Muscle layer of duodenum (tissue), 2 donors: ENCODE measurements at regions not wholly inside any gene's neighbourhood (a gene's known extent, or its start where the extent isn't known, plus 50 kb on each side); places are given as distances from the start of the nearest gene placed in this dataset.
"Not testable (repeated sequence)": the region's sequence is repeated elsewhere in the genome, so short reads cannot be mapped to it uniquely, and the experiment has no call there.

ENCODE experiments used
- H3K27ac ChIP-seq: one replicate; pipeline ENCODE4 v1.7.0; 2013; ENCODE audit warnings: mild to moderate bottlenecking, low read length
- H3K27me3 ChIP-seq: one replicate; pipeline ENCODE4 v1.7.0; 2013; ENCODE audit warnings: low read depth, mild to moderate bottlenecking, control low read depth, low read length
- H3K36me3 ChIP-seq, 2 donors: one replicate each; pipeline ENCODE4 v1.7.0; 2013; ENCODE audit warnings: low read length in 2 of 2, control low read depth in 1 of 2, mild to moderate bottlenecking in 1 of 2; ENCODE audit not compliant: insufficient read depth in 2 of 2, control insufficient read depth in 1 of 2
- H3K4me1 ChIP-seq, 2 donors: one replicate each; pipeline ENCODE4 v1.7.0; 2013; ENCODE audit warnings: low read length in 2 of 2, mild to moderate bottlenecking in 2 of 2, control low read depth in 1 of 2, moderate library complexity in 1 of 2; ENCODE audit not compliant: insufficient read depth in 2 of 2, control insufficient read depth in 1 of 2
- H3K4me3 ChIP-seq, 2 donors: one replicate each; pipeline ENCODE4 v1.7.0; 2013; ENCODE audit warnings: low read length in 2 of 2, low read depth in 1 of 2, mild to moderate bottlenecking in 1 of 2
- H3K9me3 ChIP-seq, 2 donors: one replicate each; pipeline ENCODE4 v1.7.0; 2013; ENCODE audit warnings: low read length in 2 of 2, control low read depth in 1 of 2, mild to moderate bottlenecking in 1 of 2; ENCODE audit not compliant: control insufficient read depth in 1 of 2
- donor health status: healthy.

- H3K27me3 ChIP-seq, H3K9me3 ChIP-seq, H3K4me3 ChIP-seq, H3K36me3 ChIP-seq, H3K4me1 ChIP-seq, H3K27ac ChIP-seq: not testable (repeated sequence)
These were observed 79.2 kb downstream of the PXDC1 start for GRCh38 chr6:3672339-3672738.

DNA sequence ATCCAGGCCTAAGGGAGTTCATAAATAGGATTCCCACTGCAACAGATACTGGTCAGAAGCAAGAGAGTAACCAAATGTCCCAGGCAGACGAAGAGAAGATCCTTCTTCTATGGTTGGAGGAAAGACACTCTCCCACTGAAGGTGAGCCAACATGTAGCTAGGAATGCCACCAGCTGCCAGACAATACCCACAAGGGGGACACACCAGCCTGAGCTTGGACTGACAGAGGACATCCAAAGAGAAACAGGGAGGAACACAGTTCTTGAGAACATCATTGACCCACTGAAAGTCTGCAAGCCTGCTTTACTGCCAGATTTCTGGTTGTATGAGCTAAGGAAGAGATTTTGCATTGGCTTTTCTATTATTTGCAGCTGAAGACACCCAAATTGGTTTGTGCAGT is 80.1 kb downstream of the PXDC1 start:
- Histone ChIP-seq H3K4me3 (no peak overlapping the region), H3K27ac (no peak overlapping the region), H3K36me3 (no peaks in the 10 kb centered on the region), H3K4me1 (no peaks in the 10 kb centered on the region), H3K27me3 (no peaks in the 10 kb centered on the region), H3K9me3 (no peaks in the 10 kb centered on the region)

- Histone ChIP-seq H3K4me1 (peaks cover 0 to 9% of the 10 kb centered on the region in 2 donors), H3K9me3 (no peaks in the 10 kb centered on the region), H3K4me3 (no peak overlapping the region), H3K36me3 (no peaks in the 10 kb centered on the region), H3K27me3 (no peaks in the 10 kb centered on the region), H3K27ac (no peak overlapping the region)
These were observed 81.2 kb downstream of the PXDC1 start for GRCh38 chr6:3670356-3670755.

DNA sequence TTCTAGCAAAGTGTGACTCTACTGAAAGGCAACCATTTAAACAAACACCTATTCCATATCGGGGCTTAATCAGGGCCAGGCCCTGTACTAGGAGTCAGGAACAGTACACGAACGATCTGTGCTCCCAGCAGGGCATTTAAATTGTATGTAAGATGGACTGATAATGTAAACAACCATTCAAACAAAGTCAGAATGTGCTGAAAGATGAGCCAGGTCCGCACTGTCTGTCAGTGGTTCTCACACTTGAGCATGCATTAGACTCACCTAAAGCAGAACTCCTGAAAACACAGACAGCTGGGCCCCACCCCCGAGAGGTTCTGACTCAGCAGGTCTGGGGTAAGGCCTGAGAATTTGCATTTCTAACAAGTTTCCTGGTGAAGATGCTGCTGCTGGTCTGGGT is 81.6 kb downstream of the PXDC1 start:
- no peaks in the 10 kb centered on the region for H3K36me3 ChIP-seq
- no peak overlapping the region for H3K4me3 ChIP-seq
- no peaks in the 10 kb centered on the region for H3K27me3 ChIP-seq
- no peaks in the 10 kb centered on the region for H3K9me3 ChIP-seq
- no peak overlapping the region for H3K27ac ChIP-seq
- H3K4me1 ChIP-seq, result peaks cover 0 to 13% of the 10 kb centered on the region in 2 donors

DNA sequence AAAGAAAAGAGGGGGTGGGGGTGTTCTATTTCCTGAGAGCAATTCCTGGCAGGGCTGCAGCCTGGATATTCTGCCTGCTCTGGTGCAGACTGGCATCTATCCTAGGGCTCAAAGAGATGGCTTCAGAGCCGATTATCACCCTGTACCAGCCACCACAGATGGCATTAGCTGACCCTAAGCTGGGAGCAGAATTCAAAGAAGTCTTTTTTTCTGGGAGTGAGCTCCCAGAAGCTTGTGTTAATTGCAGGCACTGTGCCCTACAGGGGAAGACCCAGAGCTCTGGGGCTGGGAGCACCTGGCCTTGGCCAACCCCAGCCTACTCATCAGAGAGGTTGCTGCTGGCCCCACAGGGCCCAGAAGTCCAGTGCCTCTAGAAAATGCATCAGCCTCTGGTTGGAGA is 85.9 kb downstream of the PXDC1 start:
- no peaks in the 10 kb centered on the region for H3K9me3 ChIP-seq

GRCh38 chr6:3664625-3665041 is 86.9 kb downstream of the PXDC1 start:
- Histone ChIP-seq H3K4me1 (peaks cover 0 to 18% of the 10 kb centered on the region in 2 donors), H3K4me3 (peak overlapping the region in 1 of 2 donors; percentile 9), H3K27ac (no peak overlapping the region), H3K27me3 (no peaks in the 10 kb centered on the region), H3K36me3 (no peaks in the 10 kb centered on the region), H3K9me3 (no peaks in the 10 kb centered on the region)

More for the DNA sequence above, 85.9 kb downstream of the PXDC1 start:
- H3K4me1 ChIP-seq, result peaks cover 0 to 18% of the 10 kb centered on the region in 2 donors
- H3K36me3 ChIP-seq, result no peaks in the 10 kb centered on the region
- H3K27ac ChIP-seq, result no peak overlapping the region
- H3K27me3 ChIP-seq, result no peaks in the 10 kb centered on the region
- no peak overlapping the region for H3K4me3 ChIP-seq

- H3K4me3 ChIP-seq, result no peak overlapping the region
- no peak overlapping the region for H3K27ac ChIP-seq
- no peaks in the 10 kb centered on the region for H3K27me3 ChIP-seq
- no peaks in the 10 kb centered on the region for H3K36me3 ChIP-seq
- H3K9me3 ChIP-seq, result no peaks in the 10 kb centered on the region
- H3K4me1 ChIP-seq, result peaks cover 0 to 18% of the 10 kb centered on the region in 2 donors
These were observed 87.7 kb downstream of the PXDC1 start for GRCh38 chr6:3663811-3664210.

GRCh38 chr6:3663081-3663480 is 88.4 kb downstream of the PXDC1 start:
- no peaks in the 10 kb centered on the region for H3K36me3 ChIP-seq
- H3K27me3 ChIP-seq, result no peaks in the 10 kb centered on the region
- H3K4me3 ChIP-seq, result no peak overlapping the region
- H3K27ac ChIP-seq, result no peak overlapping the region
- no peaks in the 10 kb centered on the region for H3K9me3 ChIP-seq
- H3K4me1 ChIP-seq, result peaks cover 0 to 18% of the 10 kb centered on the region in 2 donors

DNA sequence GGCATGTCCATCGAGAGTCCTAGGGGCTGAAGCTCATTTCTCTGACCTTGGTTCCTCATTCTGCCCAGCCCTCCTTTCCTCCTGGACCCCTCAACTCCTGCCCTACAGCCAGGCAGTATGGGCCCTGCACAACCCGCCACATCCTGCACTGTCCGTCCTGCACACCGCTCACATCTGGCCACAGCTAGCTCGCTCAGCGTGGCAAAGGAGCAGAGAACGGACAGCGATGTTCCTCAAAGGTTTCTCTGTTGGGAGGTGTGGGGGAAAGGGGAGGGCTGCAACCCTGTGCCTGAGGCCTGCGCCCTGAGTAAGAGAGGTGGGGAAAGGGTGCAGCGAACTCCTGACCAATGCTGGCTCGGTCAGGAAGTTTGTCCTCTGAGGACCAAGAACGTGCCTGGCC is 90.1 kb downstream of the PXDC1 start:
- no peak overlapping the region for H3K27ac ChIP-seq
- H3K4me1 ChIP-seq, result peaks cover 0 to 18% of the 10 kb centered on the region in 2 donors
- no peaks in the 10 kb centered on the region for H3K27me3 ChIP-seq
- H3K36me3 ChIP-seq, result no peaks in the 10 kb centered on the region
- no peaks in the 10 kb centered on the region for H3K9me3 ChIP-seq
- H3K4me3 ChIP-seq, result no peak overlapping the region

DNA sequence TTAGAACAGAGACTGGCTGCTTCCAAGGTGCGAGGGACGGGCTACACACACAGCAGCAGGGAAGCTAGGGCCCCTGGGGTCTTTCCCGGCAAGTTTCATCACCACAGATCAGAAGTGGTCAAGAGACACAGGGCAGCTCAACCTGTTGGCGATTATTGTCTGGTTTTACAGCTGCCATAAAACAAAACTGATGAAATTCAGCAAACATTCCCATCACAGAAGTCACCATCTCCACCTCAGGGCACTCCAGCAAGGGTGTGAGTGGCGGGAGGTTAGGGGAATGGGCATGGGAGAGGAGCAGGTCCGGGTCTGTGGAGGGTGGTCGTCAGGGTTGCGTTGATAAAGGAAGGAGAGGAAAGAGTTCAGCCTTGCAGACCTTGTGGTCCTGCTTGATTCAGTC is 91.0 kb downstream of the PXDC1 start:
- Histone ChIP-seq H3K36me3 (no peaks in the 10 kb centered on the region), H3K27ac (no peak overlapping the region), H3K27me3 (no peaks in the 10 kb centered on the region), H3K4me3 (no peak overlapping the region), H3K9me3 (no peaks in the 10 kb centered on the region), H3K4me1 (peaks cover 0 to 10% of the 10 kb centered on the region in 2 donors)

GRCh38 chr6:3659748-3660147 is 91.8 kb downstream of the PXDC1 start:
- no peaks in the 10 kb centered on the region for H3K36me3 ChIP-seq
- no peak overlapping the region for H3K4me3 ChIP-seq
- no peak overlapping the region for H3K27ac ChIP-seq

GRCh38 chr6:3656076-3656475 is 95.4 kb downstream of the PXDC1 start:
- Histone ChIP-seq H3K4me1 (no peaks in the 10 kb centered on the region), H3K36me3 (no peaks in the 10 kb centered on the region), H3K4me3 (no peak overlapping the region), H3K27ac (no peak overlapping the region), H3K27me3 (no peaks in the 10 kb centered on the region), H3K9me3 (no peaks in the 10 kb centered on the region)

More at GRCh38 chr6:3659748-3660147, 91.8 kb downstream of the PXDC1 start:
- Histone ChIP-seq H3K27me3 (no peaks in the 10 kb centered on the region), H3K9me3 (no peaks in the 10 kb centered on the region), H3K4me1 (peaks cover 0 to 5% of the 10 kb centered on the region in 2 donors)
